HG03378 (cell line): ENCODE measurements at regions not wholly inside any gene's neighbourhood (a gene's known extent, or its start where the extent isn't known, plus 50 kb on each side); places are given as distances from the start of the nearest gene placed in this dataset.
"Not testable (repeated sequence)": the region's sequence is repeated elsewhere in the genome, so short reads cannot be mapped to it uniquely, and the experiment has no call there.

ENCODE experiments used
- ATAC-seq: cut with Tn5 transposase; IDR thresholded peaks from one replicate; pipeline ENCODE4 v1.9.1; 2021; ENCODE audit warnings: mild to moderate bottlenecking, moderate library complexity; ENCODE audit not compliant: unreplicated experiment

DNA sequence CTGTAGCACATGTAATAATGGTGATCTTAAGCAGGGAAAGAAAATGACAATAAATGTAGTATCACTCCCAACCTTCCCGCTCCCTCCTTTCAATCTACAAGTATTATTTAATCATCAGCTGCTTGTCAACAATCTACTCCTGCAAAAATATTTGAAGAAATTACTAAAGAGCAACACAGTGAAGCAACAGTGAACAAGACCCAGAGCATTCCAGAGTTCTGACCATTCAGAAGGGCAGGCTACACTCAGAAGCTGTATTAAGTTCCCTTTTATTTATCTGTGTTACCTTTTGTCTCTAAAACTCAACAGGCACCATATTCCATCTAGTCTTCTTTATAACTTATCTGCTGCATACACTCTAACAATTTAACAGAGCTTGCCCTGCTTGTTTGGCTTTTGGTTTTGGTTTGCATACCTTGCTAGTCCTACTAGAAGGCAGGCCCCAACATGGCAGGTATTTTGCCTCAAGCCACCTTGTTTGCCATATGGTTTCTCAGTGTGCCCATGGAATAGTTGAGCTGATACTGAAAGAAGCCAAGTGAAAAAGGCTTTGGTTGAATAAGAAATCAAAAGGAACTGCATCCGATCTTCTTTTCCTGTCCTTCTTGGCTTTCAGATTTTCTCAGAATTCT is 253.9 kb downstream of the CEMIP2 start:
- no peak for ATAC-seq

DNA sequence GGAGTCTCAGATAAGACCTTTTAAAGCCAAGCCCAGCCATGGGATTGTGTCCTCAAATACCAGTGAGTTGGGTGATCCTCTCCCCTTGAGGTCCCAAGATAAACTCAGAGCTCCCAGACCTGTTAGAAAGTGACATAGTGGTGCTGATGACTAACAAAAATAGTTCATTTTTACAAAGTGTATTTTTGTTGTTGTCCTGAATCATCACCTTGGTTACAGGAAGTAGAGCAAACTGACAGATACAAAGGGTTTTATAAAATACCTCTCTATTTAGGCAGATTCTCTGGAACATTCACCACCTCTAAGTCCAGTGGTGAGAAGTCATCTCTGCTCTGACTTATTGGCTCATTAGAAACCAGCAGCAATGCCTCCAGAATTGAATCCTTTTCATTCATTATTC is 259.3 kb downstream of the CEMIP2 start:
- ATAC-seq: no peak

DNA sequence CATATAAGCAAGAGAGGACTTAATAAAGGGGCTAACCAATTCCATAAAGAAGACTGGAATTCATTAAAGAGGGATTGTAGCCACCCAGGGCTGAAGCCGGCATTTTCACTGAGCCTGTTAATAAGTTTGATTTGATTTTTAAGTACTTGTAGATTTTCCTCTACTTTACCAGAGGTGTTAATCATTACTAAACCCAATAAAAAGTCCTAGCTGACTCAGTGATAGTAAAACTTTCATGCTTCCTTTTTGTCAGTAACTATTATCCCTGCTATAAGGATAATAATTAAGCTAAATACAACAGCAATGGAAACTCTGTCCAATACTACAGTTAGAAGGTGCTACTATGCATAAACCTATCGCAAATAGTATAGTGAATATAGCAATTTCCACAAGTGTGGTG is 260.2 kb downstream of the CEMIP2 start:
- not testable (repeated sequence) for ATAC-seq

DNA sequence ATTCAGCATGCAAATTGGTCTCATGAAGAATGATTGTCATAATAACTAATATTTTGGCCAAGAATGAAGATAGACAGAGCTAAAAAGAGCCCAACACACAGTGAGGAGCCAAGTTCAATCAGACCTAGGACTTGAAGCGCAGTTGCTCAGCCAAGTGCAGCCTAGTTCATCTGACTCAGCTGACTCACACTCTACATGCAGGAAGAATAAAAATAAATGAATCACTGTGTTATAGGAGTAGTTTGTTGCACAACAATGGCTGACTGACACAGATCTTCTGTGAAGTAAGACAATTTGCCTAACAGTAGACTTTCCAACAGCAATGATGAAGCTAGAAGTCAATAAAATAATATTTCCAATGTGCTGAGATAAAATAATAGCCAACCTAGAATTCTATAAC is 261.5 kb downstream of the CEMIP2 start:
- no peak for ATAC-seq

DNA sequence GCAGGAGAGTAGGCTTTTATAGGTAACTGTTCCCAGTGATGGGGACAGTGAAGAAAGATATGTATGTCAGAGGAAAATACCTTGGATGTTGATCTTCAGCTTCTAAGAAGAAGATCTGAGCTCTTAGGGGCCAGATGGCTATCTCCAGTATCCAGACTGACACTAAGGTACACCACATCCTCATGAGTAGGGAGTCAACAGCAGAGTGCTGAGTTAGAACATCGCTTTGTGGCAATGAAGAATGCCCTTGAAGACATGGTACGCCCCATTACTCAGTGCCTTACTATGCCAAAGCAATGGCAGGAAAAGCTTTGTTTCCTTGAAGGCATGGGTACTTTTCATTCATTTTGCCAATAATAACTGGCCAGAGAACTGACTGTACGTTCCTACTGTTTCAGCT is 263.7 kb downstream of the CEMIP2 start:
- ATAC-seq: no peak

DNA sequence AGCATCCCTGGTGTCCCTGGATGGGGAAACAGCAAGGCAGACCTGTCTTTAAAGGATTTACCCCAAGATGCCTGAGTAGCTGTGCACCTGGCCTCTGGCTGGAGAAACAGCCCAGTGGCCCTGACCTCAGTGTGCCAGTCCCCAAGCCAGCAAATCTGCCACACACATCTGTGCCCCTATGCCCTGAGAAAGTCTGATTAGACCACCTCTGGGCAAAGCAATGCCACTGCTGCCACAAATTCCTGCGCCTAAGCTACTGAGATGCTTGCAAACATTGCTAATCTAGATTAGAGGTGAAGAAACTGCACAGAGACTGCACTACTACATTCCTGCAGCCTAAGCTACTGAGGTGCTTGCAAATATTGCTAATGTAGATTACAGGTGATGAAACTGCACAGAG is 269.6 kb downstream of the CEMIP2 start:
- no peak for ATAC-seq

DNA sequence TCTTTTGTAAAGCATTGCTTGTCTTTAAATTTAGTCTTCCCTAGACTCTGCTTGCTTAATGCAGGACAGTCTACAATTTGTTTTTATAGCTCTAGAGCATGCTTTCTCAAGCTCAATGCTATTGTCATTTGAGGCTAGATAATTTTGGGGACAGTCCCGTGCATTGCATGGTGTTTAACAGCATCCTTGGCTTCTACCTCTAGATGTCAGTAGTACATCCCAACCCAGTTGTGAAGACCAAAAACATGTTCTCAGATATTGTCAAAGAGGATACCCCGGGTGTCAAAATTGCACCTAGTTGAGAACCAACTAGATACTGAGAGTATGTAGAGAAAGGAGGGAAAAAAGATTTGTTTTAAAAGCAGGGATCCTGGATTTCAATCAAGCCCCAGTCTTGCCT is 277.5 kb downstream of the CEMIP2 start:
- no peak for ATAC-seq

DNA sequence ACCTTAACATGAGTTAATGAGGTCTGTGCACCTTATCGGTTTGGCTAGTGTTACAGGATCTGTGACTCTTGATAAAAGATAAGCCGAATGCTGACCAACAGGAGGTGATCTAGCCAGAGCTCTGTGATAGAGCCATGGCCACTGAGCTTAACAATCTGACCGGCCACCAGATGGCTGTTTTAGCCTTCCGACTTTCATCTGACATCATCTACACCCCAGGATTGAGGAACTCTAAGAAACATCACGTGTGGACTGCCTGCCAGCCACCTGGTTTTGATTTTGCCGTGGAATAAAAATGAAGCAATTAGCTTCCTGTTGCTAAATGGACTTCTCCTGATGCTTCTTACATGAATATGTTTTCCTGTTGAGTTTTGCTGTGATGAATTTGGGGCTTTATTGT is 281.3 kb downstream of the CEMIP2 start:
- no peak for ATAC-seq

DNA sequence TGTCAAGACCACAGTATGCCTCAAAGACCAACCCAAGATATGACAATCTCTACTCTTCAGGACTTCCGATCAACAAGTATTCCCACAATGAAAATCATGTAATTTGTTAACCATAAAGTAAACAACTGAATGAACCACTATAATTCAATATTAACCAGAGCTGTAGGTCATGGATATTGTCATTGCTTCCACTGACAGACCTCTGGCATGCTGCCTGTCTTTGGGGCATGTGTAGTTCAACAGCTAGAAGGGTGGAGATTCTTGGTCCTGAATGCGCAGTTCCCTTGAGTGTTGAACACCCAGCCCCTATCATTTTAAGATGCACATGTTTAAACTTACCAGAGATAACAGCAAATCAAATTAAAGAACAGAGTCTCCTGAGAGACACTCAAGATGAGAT is 283.0 kb downstream of the CEMIP2 start:
- no peak for ATAC-seq

DNA sequence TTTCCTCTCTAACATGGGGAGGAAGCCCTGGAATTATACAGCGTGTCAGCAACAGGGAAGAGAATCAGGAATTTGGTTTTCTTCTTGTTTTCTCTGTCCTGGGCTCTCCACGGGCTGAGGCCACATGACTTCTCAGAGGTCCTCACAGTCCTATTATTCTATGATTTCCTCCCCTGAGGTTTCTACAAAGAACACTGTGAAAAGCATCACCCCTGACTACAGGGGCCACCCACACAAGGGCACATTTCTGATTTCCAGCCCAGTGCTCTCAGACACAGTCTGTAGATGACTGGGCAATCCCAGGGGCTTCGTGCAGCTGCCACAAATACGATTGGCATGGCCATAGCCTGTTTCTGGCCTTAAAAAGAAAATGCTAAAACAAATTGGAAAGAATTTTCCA is 284.9 kb downstream of the CEMIP2 start:
- peak; percentile 67 for ATAC-seq

DNA sequence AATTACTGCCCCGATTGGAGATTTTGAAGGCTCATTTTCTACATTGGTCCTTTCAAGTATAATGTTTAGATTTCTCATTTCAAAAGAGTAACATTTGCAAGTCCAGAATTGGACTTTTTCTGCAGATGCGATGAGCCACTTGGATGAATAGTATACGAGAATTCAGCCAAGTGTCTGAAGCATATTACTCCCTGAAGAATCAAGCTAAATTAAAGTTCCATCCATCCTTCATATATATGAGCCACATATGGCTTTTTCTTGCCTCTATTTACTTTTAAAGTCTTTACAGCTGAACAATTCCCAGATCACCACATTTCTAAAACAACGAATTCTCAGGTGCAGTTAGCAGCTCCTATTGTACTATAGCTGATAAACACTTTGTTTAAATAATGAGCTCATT is 288.7 kb downstream of the CEMIP2 start:
- no peak for ATAC-seq

DNA sequence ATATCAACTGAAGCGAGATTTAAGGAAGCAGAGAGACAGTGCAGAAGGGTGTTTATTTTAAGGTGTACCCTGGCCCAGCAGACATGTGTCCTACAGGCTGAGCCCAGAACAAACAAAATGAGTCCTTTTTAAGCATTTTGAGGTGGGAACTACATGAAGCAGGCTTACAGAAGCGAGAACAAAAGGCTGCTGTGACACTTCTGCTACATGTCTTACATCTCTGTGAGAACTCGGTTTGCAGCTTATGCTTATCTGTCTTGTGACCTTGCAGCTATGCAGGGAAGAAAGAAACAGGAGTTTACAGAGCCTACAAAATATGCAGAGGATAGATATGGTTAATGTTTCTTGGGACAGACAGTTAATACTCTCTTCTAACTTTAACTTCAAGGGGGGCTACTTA is 295.9 kb downstream of the CEMIP2 start:
- ATAC-seq: no peak

DNA sequence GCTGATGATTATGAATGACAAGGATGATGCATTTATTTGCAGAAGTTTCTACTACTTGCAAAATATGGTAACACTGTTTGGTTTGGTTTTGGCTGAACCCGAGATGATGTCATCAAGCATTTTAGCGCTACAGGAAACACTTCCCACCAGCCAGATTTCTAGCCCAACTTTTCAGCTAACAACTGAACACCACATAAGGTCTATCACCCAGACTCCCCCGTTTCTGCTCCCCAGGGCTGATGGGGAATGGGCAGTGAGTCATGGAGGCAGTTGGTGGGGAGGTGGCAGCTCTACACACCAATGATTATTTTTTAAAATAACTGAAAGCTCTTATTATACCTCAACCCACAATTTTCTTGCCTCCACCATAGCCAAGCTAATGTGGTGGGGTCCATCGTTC is 302.9 kb downstream of the CEMIP2 start:
- no peak for ATAC-seq

DNA sequence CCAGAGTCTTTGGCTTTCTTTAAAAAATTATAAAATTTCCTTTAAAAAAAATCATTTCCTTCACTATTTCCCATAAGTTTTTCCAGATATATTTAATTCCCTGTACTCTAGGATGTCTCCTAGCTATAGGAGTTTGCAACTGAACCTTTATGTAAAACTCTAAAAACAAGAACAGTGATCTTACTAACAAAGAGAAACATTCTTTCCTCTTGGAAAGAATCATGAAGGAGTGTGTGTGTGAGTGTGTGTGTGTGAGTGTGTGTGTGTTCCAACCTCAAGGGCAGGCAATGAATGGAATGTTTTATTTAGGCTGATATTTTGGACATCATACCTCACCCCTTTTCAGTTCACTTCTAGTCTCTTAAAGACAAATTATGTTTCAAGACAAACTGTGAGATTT is 309.2 kb downstream of the CEMIP2 start:
- ATAC-seq: no peak

DNA sequence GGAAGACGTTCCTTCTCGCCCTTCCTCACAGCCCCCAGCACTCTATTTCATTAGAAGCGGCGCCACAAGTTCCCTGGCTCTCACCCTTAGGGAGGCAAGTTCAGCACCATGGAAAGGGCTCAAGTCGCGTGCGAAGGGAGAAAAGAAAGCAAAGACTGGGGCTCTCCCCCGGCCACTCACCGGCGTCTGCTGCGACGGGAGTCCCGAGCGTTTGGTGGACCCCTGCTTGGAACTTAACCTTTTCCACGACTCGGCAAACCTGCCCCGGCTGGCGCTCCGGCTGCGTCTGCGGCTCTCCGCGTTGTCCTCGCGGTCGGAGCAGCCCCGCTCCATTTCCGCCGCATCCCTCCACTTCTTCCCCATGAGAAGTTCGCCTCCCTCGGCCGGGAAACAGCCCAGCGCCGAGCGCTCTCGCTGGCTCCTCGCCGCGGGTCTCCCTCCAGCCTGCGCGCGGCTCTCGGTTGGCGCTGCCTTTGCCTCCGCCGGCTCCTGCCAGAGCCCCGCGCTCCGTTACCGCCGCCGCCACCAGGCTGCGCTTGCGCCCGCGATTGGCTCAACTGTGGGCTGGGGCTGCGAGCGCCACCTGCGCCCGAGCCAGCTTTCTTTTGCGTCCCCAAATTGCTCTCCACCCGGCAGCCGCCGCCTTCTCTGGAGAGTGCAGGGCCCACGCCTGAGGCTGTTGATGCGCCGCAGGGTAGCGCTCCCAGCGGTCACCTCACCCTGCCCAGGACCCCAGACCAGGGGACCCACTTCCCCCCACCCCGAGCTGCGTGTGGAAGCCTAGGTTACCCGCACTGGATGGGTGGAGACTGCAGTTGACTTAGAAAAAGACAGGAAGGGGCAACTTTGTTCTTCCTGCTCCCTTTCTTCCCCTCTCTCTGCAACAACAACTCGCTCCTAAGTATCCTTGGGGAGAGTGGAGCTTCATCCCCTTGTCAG is 321.6 kb downstream of the CEMIP2 start:
- peak; percentile 89 for ATAC-seq

DNA sequence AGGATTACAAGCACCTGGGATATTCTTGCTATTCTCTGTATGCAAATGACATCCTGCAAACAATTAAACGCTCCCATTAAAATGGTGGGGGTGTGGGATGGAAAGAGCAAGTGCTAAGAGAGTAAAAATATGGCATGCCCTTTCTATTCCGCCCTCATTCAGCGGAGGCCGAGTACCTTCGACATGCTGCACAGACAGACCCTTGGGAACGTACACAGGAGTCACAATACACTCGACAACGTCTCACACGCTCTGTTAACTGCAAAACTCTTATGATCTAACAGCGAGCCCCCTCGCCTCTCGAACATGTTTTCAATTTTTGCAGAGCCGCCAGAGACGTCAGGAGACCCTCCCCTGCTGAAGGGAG is 322.2 kb downstream of the CEMIP2 start:
- ATAC-seq: no peak

DNA sequence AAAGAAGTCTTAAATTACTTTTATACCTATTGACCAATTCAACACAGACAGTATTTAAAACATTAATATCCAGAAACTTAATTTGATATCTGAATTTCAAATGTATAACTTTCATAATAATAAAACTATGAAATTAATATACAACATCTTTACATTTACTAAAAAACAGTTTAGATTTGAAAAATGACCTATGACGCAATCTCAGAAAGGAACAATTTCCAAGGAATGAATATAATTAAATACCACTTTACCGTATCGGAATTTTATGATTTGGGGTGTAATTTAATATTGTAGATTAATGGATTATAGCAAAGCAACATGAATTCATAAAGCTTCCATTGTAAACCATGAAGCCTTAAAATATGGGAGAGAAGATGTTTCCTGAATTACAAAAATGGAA is 321.5 kb upstream of the TRPM3 start:
- no peak for ATAC-seq

DNA sequence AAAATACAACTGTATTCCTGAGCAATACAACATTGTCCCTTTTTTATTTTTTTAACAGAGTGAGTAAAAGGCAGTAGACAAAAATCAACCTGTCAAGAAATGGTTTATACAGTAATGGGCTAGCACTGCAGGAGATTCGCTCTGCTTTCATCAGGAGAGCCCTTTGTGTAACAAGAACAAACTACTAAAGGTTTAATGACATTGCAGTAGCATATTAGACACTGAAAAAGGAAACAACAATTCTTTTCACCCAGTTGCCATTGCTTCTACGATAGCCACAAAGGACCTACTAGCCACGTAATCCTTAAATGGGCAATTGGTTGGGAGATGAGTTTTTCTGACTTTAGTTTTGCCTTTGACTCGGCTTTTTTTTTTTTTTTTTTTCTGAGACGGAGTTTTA is 319.8 kb upstream of the TRPM3 start:
- no peak for ATAC-seq

DNA sequence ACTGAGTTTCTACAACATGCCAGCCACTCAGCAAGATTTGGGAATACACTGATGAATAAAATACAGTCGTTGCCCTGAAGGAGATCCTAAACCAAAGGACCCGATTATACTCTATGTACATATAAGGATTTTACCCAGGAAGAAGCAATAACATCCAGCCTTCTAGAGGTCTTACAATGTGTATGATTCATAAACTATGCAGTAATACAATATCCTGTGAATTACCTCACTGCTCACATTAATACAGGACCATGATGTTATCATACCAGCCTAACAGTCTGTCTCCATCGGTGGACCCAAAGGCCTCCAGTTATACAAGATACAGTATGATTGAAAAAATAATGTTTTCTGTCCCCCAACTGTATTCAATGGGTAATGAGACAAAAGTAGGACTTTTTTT is 310.5 kb upstream of the TRPM3 start:
- ATAC-seq: no peak

DNA sequence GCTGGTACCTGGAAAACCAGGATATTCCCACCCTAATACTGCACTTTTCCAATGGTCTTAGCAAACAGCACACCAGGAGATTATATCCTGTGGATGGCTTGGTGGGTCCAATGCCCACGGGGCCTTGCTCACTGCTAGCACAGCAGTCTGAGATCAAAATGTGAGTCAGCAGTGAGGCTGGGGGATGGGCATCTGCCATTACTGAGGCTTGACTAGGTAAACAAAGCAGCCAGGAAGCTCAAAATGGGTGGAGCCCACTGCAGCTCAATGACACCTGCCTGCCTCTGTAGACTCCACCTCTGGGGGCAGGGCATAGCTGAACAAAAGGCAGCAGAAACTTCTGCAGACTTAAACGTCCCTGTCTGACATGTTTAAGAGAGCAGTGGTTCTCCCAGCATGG is 285.9 kb upstream of the TRPM3 start:
- ATAC-seq: not testable (repeated sequence)

DNA sequence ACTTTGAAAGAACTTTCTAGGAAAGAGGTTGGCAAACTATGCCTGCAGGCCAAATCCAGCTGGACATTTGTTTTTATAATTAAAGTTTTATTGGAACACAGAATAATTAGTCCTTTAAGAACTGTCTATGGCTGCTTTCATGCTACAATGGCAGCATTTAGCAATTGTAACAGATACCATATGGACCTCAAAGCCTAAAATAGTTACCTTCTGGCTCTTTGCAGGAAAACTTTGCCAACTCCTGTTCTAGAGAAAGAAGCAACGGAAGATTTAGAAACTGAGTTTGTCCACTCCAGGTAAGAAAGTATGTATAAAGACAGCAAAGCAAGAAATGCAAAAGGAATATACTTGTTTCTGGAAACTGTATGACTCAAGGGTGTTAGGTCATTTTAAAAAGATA is 281.7 kb upstream of the TRPM3 start:
- ATAC-seq: no peak

DNA sequence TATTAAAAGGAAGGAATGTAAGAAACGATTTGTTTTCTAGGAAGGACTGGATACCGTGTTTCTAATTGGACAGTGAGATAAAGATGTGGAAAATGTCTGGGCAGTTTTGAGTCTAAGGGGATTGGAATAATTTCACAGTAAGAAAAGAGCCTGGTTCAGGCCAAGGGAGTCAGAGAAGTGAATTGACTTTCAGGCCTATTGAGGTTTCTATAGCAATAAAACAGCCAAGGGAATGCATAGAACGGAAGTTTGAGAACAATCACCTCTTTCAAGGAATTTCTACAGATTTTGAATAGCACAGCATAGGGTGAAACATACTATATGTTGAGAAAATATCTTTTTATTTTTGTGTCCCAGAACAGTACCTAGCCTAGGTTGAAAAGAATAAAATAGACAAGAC is 271.6 kb upstream of the TRPM3 start:
- no peak for ATAC-seq

DNA sequence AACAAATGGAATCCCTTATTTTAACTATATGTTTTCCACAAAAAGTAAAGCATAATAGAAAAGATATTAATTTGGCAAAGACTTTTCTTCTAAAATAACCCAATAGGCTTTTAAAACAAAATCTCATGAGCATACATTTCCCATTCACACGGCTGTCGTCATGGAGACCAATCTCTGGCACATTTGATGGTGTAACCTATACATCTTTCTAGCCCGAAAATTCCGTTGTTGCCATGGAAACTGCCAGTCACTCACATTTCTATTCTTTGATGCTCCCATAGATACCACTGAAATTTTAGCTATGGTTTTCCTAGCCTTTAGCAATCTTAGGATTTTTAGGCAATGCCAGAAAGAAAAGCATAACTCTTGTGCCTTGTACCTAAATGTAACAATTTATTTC is 262.9 kb upstream of the TRPM3 start:
- ATAC-seq: no peak
